GM10266 (cell line): ENCODE measurements at regions not wholly inside any gene's neighbourhood (a gene's known extent, or its start where the extent isn't known, plus 50 kb on each side); places are given as distances from the start of the nearest gene placed in this dataset.

Experiments
- DNase-seq: peaks from one replicate; pipeline ENCODE4 v3.0.0; 2012; ENCODE audit errors: extremely low spot score
- CTCF ChIP-seq: IDR thresholded peaks from 2 replicates; pipeline ENCODE4 v1.5.1; 2012; ENCODE audit warnings: mild to moderate bottlenecking, low read depth; ENCODE audit not compliant: control insufficient read depth, insufficient read depth; ENCODE audit errors: missing control alignments

DNA sequence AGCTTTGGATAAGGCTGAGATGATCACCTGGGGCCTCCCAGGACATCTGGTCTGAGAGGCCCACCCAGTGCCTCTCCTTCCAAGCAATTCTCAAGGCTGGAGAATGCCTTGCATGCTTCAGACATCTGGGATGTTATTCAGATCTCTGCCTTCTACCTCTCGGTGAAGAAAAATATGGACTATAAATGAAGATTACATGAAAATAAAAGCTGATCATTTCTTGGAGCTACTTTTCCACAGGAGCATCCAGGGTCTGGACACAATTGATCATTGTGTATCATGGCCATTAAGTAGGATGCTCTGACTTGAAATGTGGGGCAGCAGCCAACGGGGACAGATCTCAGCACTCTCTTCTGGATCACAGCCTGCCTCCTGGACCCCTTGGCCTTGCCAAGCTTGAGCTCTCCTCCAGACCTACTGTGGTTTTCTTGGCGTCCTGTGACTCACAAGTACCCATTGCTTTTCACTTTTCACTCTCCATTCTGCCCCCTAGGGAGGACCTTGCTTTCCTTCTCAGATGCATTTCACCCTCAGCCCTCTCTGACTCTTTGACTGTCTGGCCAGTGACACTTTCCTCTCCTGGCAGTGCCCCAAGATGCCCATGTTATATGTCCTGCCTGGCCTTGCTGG lies 203.1 kb downstream of the INSIG2 start:
- no peak for TF ChIP-seq CTCF
- DNase-seq, result no peak

- no peak for DNase-seq
- TF ChIP-seq CTCF, result no peak
Observed at GRCh38 chr2:118290411-118291250, 202.4 kb downstream of the INSIG2 start.

GRCh38 chr2:118279005-118279404 lies 190.7 kb downstream of the INSIG2 start:
- no peak for DNase-seq
- TF ChIP-seq CTCF, result no peak

GRCh38 chr2:118278046-118278445 lies 189.8 kb downstream of the INSIG2 start:
- DNase-seq, result no peak
- no peak for TF ChIP-seq CTCF

DNA sequence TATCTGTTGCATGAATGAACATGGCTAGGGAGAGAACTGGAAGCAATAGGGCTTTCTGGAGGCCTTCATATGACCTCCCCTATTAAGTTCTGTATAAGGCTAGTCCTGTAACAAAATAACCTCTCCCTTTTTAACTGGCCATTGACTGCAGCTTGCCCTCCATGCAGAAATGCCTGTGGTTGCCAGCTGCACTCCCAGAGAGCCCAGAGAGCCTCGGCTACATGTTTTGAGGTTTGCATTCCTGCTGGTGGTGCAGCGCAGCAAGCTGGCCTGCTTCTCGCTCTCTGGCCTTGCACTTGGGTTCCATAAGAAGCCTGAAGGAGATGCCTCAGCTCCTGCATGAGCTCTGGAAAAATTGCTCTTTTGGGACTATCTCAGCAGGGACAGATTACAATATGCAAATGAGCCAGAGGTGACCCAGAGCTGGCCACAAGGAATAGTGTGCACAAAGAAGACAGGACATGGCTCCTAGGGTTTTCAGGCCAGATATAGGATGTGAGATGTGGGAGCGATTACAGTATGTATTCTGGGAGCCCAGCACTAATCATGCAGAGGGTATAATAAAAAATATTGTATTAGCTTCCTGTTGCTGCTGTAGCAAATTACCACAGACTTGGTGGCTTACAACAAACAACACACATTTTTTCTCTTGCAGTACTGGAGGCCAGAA lies 186.7 kb downstream of the INSIG2 start:
- TF ChIP-seq CTCF, result no peak
- DNase-seq, result no peak

GRCh38 chr2:118272391-118272790 lies 184.1 kb downstream of the INSIG2 start:
- TF ChIP-seq CTCF, result no peak

More at GRCh38 chr2:118272391-118272790, 184.1 kb downstream of the INSIG2 start:
- no peak for DNase-seq
